Common myeloid progenitor, CD34-positive (primary cell): ENCODE measurements at regions not wholly inside any gene's neighbourhood (a gene's known extent, or its start where the extent isn't known, plus 50 kb on each side); places are given as distances from the start of the nearest gene placed in this dataset.

Experiments used
- CTCF ChIA-PET: fragments of 350-600 bp; sonication (Branson Sonifier 250); formaldehyde crosslinking; loops from one replicate; lab custom pipeline; 2021; ENCODE audit warnings: antibody characterized with exemption; lab: Charles Lee
- POLR2A ChIA-PET: fragments of 350-600 bp; sonication (Branson Sonifier 250); formaldehyde crosslinking; loops from one replicate; lab custom pipeline; 2021; ENCODE audit warnings: antibody characterized with exemption; lab: Charles Lee
- DNase-seq, 3 donors: peaks; one replicate each; pipeline versions ENCODE4 v3.0.0 to v3.0.0-alpha.2; 2013
- H3K27ac ChIP-seq, 2 experiments: 1 replicate in 1 of 2; 2 replicates in 1 of 2; pipeline ENCODE4 v1.7.0; 2013; ENCODE audit warnings: inconsistent platforms in 2 of 2, low read length in 2 of 2, mild to moderate bottlenecking in 2 of 2, low read depth in 1 of 2, moderate library complexity in 1 of 2; ENCODE audit not compliant: severe bottlenecking in 2 of 2, insufficient read depth in 1 of 2, poor library complexity in 1 of 2
- H3K27me3 ChIP-seq, 5 experiments: replicated peaks in 2 of 5; 1 replicate in 3 of 5; 2 replicates in 2 of 5; pipeline versions ENCODE4 v1.6.1 to v1.7.0; 2013; ENCODE audit warnings: low read length in 4 of 5, mild to moderate bottlenecking in 2 of 5, moderate library complexity in 2 of 5, inconsistent platforms in 1 of 5; ENCODE audit not compliant: insufficient read depth in 5 of 5, control insufficient read depth in 4 of 5
- H3K36me3 ChIP-seq, 4 experiments: 1 replicate in 2 of 4; 2 replicates in 2 of 4; pipeline versions ENCODE4 v1.6.1 to v1.7.0; 2013; ENCODE audit warnings: low read length in 3 of 4, control low read depth in 1 of 4, mild to moderate bottlenecking in 1 of 4; ENCODE audit not compliant: control insufficient read depth in 4 of 4, insufficient read depth in 4 of 4
- H3K4me1 ChIP-seq, 4 experiments: 1 replicate in 3 of 4; 2 replicates in 1 of 4; pipeline versions ENCODE4 v1.6.1 to v1.7.1; 2013; ENCODE audit warnings: low read length in 3 of 4, mild to moderate bottlenecking in 3 of 4, control low read depth in 1 of 4, inconsistent platforms in 1 of 4, moderate library complexity in 1 of 4; ENCODE audit not compliant: control insufficient read depth in 4 of 4, insufficient read depth in 4 of 4; ENCODE audit errors: control extremely low read depth in 1 of 4
- H3K4me3 ChIP-seq, 7 experiments: 1 replicate in 4 of 7; 2 replicates in 3 of 7; pipeline versions ENCODE4 v1.5.1 to v1.7.0; 2013; ENCODE audit warnings: mild to moderate bottlenecking in 7 of 7, low read length in 6 of 7, moderate library complexity in 6 of 7, inconsistent platforms in 2 of 7, low read depth in 2 of 7, control low read depth in 1 of 7; ENCODE audit not compliant: insufficient read depth in 4 of 7, control insufficient read depth in 1 of 7; ENCODE audit errors: extremely low read depth in 1 of 7
- H3K9me3 ChIP-seq, 5 experiments: 1 replicate in 4 of 5; 2 replicates in 1 of 5; pipeline versions ENCODE4 v1.6.1 to v1.7.1; 2013; ENCODE audit warnings: low read length in 4 of 5, mild to moderate bottlenecking in 2 of 5, inconsistent platforms in 1 of 5, low read depth in 1 of 5, moderate library complexity in 1 of 5; ENCODE audit not compliant: control insufficient read depth in 4 of 5, insufficient read depth in 2 of 5; ENCODE audit errors: control extremely low read depth in 1 of 5
- WGBS: methylation state at CpG from one replicate; pipeline ENCODE4 v1.1.5; 2013; ENCODE audit not compliant: insufficient coverage; 5-methylcytosine and 5-hydroxymethylcytosine counted together

DNA sequence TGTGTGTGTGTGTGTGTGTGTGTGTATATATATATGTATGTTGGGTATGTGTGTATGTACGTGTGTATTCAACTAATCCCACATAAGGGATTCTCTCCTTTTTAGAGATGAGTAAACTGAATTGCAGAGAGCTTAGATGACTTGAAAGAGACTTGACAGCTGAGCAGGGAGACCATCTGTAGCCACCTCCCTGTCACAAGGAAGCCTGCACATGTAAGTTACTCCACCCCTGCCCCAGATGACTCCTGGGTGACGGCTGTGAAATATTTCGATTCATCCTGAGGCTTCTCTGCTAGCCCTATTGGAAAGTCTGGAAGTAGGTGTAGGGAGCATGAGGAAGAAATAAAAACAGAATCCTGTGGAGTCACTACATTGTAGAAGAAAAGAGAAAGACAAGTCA, 480.4 kb downstream of the FOXO1 start:
- ChIA-PET POLR2A (no interaction called here), CTCF (interaction anchor here (1.6 kb wide), 1 partner anchor 495 kb away, joined by 3 read pairs; no protein-coding TSS in a partner anchor)
- no peaks in the 10 kb centered on the region for H3K36me3 ChIP-seq
- WGBS = 100% methylated on average over 2 of the region's 3 CpGs
- no peaks in the 10 kb centered on the region for H3K9me3 ChIP-seq
- H3K4me1 ChIP-seq = peaks cover 3 to 8% (median 6%) of the 10 kb centered on the region in 4 experiments
- no peak for DNase-seq
- H3K4me3 ChIP-seq = no peak overlapping the region
- no peaks in the 10 kb centered on the region for H3K27me3 ChIP-seq
- H3K27ac ChIP-seq = no peak overlapping the region

DNA sequence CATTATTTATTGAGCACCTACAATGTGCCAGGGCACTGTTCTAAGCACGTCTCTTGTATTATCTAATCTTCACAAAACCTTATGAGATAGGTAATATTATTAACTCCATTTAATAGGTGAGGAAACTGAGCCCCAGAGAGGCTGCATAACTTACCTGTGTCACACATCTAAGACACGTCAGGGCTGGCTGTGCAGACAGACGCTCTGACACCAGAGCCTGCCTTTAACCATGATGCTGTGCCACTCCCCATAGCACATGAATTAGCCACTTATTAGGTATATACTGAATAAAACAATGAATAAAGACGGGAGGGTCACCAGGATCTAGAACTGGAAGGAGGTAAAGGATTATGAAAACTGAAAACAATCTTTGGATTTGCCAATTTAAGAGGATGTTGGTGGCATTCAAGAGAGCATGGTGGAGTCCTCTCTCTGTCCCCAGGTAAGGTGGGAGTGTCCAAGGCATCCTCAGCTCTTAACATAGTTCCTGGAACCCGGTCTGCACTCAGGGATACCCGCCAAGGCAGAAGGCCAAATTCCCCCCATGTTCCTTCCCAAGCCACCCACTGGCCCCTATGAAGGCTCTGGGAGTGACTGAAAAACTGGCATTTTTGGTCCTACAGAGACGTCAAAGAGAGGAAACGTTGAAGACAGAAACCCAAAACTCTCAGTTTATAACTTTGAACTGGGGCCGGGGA, 479.7 kb downstream of the FOXO1 start:
- POLR2A ChIA-PET = no interaction called here

DNA sequence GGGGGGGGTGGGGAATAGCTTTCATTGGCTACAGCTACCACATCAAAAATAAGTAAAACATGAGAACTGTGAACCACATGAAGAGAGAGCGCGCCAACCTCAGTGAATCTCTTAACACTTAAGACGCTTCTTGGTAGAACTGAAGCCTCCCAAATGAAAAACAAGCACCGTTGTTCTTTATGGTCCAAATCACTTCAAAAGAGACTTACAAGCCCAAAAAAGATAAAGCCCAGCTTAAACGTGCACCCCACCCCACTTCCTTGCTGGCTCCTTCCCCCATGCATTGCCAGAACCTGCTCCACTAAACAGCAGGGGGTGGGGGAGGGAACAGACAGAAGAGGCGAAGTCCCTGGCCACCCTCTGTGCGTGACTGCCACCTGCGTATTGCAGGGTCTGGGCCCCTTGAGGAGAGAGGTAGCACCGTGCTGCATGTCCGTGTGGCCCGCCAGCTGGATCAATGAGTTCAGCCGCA, 479.1 kb downstream of the FOXO1 start:
- WGBS = 95% methylated on average over 11 of the region's 12 CpGs
- DNase-seq = no peak
- H3K4me3 ChIP-seq = no peak overlapping the region
- no peaks in the 10 kb centered on the region for H3K36me3 ChIP-seq
- H3K4me1 ChIP-seq = peaks cover 3 to 14% (median 9%) of the 10 kb centered on the region in 4 experiments
- POLR2A ChIA-PET = no interaction called here
- no peaks in the 10 kb centered on the region for H3K9me3 ChIP-seq
- H3K27ac ChIP-seq = no peak overlapping the region
- no peaks in the 10 kb centered on the region for H3K27me3 ChIP-seq
- CTCF ChIA-PET = no interaction called here

More for the DNA sequence above, 479.7 kb downstream of the FOXO1 start:
- CTCF ChIA-PET = interaction anchor here (1.6 kb wide), 1 partner anchor 495 kb away, joined by 3 read pairs; no protein-coding TSS in a partner anchor
- Histone ChIP-seq H3K36me3 (no peaks in the 10 kb centered on the region), H3K9me3 (no peaks in the 10 kb centered on the region), H3K27ac (no peak overlapping the region), H3K4me3 (no peak overlapping the region), H3K4me1 (peaks cover 3 to 14% (median 9%) of the 10 kb centered on the region in 4 experiments), H3K27me3 (no peaks in the 10 kb centered on the region)
- DNase-seq = no peak
- WGBS = 100% methylated on average over 2 of the region's 9 CpGs

DNA sequence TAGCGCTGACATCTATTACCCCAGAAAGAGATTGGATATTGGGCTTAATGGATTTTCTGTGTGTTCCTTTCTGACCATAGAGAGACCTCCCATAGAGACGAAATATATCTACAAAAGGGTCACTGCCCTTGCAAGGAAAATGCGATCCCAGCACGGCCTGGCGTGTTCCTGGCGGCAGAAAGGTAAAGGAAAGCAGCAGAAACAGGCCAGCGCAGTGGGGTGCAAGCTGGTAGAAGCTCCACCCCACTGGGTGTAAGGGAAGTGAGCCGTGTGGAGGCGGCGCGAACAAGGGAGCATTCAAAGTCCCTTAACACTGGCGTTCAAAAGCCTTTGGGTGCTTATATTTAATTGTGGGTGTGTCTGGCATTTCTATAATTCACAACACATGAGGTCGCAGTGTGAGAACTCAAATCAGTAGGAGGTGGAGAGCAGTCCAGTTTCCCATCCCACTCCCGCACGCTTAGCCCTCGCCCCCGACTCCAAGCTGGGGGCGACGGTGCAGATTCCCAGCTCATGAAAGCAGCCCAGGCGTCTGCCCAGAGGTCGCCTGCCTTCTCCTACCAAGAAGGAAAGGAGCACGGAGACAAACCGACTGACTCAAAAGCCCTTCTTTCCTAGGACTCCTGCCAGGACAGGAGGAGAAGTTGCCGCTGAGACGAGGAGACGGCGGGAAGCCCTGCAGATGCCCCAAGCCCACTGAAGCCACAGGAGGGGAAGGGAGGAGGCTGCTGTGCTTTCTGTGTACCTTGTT, 478.4 kb downstream of the FOXO1 start:
- no peaks in the 10 kb centered on the region for H3K36me3 ChIP-seq
- WGBS = 98% methylated on average over 21 of the region's 27 CpGs
- DNase-seq = no peak
- no peaks in the 10 kb centered on the region for H3K9me3 ChIP-seq
- CTCF ChIA-PET = no interaction called here
- no peak overlapping the region for H3K27ac ChIP-seq
- no peaks in the 10 kb centered on the region for H3K27me3 ChIP-seq
- POLR2A ChIA-PET = no interaction called here
- no peak overlapping the region for H3K4me3 ChIP-seq
- H3K4me1 ChIP-seq = peaks cover 3 to 14% (median 9%) of the 10 kb centered on the region in 4 experiments

DNA sequence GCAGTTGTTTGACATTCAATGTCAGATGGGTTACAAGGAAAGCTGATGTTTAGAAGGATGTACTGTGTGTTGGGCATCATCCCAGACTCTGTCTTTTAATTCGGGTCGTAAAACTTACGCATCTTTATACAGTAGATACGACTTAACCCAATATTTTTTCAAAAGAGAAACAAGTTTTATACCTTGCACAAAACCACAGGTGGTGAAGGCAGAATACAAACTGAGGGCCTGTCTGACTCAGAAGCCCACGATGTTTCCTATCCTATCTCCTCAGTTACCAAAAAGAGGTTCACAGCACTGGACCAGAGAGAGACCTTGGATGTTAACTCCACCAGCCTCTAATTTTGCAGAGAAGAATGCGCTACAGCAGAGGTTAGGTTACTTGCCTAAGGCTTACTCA, 477.0 kb downstream of the FOXO1 start:
- peaks cover 3 to 14% (median 9%) of the 10 kb centered on the region in 4 experiments for H3K4me1 ChIP-seq
- H3K27me3 ChIP-seq = no peaks in the 10 kb centered on the region
- DNase-seq = no peak
- ChIA-PET CTCF (no interaction called here), POLR2A (no interaction called here)
- no peaks in the 10 kb centered on the region for H3K9me3 ChIP-seq
- 100% methylated on average over 5 of the region's 6 CpGs for WGBS
- H3K36me3 ChIP-seq = no peaks in the 10 kb centered on the region
- H3K27ac ChIP-seq = no peak overlapping the region
- no peak overlapping the region for H3K4me3 ChIP-seq

DNA sequence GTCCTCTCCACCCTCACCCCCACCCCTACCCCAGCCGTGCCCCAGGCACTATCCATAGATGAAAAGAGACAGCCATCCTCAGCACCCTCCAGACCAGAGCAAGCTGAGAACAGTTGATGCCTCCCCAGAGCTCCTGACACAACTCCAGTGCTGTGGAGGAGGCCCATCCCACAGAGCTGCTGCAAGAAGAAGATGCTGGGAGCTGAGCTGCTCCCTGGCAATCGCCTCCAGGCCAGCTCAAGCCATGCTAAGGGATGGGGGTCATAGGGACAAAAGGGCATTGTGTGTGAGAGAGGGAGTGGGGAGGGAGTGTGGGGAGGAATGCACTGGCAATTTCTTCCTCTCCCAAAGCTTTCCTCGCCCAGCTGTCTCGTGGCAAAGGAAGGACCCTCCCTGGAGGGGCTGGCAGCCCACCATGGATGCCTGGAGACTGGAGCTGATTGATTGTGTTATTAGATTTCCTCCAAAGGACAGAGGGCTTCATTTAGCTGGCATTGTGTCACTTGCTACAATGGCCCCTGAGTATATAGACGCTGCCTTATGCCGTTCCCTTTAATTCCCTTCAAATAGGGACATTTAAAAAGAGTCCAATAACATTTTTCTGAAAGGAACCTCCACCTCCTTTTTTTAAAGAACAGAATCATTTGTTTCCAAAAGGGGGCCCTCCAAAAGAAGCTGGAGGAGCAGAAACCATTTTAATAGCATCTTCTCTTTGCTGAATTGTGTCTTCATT, 476.4 kb downstream of the FOXO1 start:
- ChIA-PET CTCF (interaction anchor here (0.7 to 1.5 kb wide), 4 partner anchors 9 to 492 kb away, joined by 3 to 4 read pairs (median 3); no protein-coding TSS in a partner anchor), POLR2A (interaction anchor here (0.7 kb wide), 1 partner anchor 44 kb away, joined by 3 read pairs; no protein-coding TSS in a partner anchor)
- no peak for DNase-seq
- no peaks in the 10 kb centered on the region for H3K9me3 ChIP-seq
- no peaks in the 10 kb centered on the region for H3K36me3 ChIP-seq
- 97% methylated on average over 4 of the region's 6 CpGs for WGBS
- no peak overlapping the region for H3K4me3 ChIP-seq
- H3K4me1 ChIP-seq = peaks cover 3 to 14% (median 9%) of the 10 kb centered on the region in 4 experiments
- no peak overlapping the region for H3K27ac ChIP-seq
- H3K27me3 ChIP-seq = no peaks in the 10 kb centered on the region
